ENCODE measurements at regions not wholly inside any gene's neighbourhood (a gene's known extent, or its start where the extent isn't known, plus 50 kb on each side); places are given as distances from the start of the nearest gene placed in this dataset.

DNA sequence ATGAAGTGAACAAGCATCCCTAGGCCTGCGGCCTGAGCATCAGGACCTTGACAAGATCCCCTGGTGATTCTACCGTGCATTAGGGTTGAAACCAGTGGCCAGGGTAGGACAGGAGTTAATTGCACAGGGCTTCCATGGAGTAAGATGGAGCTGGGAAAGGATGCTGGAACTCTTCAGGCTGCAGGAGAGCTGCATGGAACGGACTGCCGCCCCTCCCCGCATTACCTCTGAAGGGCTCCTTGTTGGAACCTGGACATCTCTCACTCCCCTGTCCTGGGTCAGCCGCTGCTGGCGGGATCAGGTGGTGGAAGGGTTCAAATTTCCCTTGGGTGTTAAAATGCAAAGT is 156.6 kb upstream of the ID2 start:
- peak overlapping the region; percentile 52 for H3K4me2 ChIP-seq (ENCODE audit: low read length)
- no peaks in the 10 kb centered on the region for H3K27me3 ChIP-seq (ENCODE audit: control insufficient read depth, low read length)
- no peaks in the 10 kb centered on the region for H3K9me3 ChIP-seq (ENCODE audit: control insufficient read depth, insufficient read depth, low read length)
- peaks cover 84% of the 10 kb centered on the region for H3K4me1 ChIP-seq (ENCODE audit: control insufficient read depth, low read length)
- H3F3A ChIP-seq (ENCODE audit: control insufficient read depth, insufficient read depth), result 0 out of 2 replicates have a peak, but pooled peaks cover 11% of the 10 kb centered on the region
- no peaks in the 10 kb centered on the region for H3K9me2 ChIP-seq (replicated peaks; ENCODE audit: control insufficient read depth, low read length)
- TF ChIP-seq CTCF (IDR thresholded peaks at IDR 0.05; ENCODE audit: low read depth, low read length, poor library complexity, severe bottlenecking), result no peak
- no peak for TF ChIP-seq EZH2phosphoT487 (IDR thresholded peaks at IDR 0.05; ENCODE audit: borderline replicate concordance, low read length)
- H3K79me2 ChIP-seq (ENCODE audit: control insufficient read depth, low read length), result no peaks in the 10 kb centered on the region
- H3K4me3 ChIP-seq (ENCODE audit: low read length), result peak overlapping the region; percentile 29
- H4K20me1 ChIP-seq (ENCODE audit: control insufficient read depth, insufficient read depth, low read depth, low read length), result no peaks in the 10 kb centered on the region
- H3K27ac ChIP-seq (ENCODE audit: low read depth, low read length), result peak overlapping the region; percentile 51
- no peaks in the 10 kb centered on the region for H3K36me3 ChIP-seq (ENCODE audit: control insufficient read depth, low read length)

DNA sequence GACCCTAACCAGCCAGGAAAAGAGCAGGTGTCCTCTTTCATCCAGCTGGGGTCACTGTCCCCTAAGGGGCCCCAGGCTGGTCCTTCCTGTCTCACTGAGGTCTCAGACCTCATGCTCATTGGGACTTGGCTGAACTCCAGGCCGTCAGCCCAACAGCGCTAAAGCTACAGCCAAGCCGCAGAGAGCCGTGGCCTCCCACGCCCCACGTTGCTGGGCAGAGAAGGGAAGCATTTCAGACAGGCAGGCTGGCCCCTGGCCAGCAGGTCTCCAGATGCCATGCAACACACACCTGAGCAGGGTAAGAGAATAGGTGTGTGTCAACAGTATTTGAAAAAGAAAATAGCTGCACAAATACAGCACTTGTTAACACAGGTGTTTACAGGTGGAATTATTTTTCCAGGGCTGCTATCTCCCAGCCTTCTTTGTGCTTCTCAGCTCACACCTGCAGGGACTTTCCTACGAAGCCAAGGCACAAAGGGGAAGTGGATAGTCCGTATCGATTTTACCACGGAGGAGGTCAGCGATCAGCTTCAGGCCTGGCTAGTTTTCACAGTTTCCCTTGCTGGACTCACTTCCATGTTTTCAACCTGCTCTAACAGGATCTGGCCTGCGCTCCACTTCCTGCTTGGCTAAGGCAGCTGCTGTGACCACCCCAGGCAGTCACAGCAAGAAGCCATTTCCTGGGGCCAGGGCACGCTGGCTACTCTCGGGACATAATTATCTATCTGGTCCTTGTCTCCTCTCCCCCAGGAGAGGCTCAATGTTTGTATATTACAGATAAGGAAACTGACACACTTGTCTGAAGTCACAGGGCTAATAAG is 156.1 kb upstream of the ID2 start:
- H3K9me2 ChIP-seq (replicated peaks; ENCODE audit: control insufficient read depth, low read length), result no peaks in the 10 kb centered on the region
- no peaks in the 10 kb centered on the region for H3K36me3 ChIP-seq (ENCODE audit: control insufficient read depth, low read length)
- peak overlapping the region; percentile 51 for H3K27ac ChIP-seq (ENCODE audit: low read depth, low read length)
- H3K79me2 ChIP-seq (ENCODE audit: control insufficient read depth, low read length), result no peaks in the 10 kb centered on the region
- H4K20me1 ChIP-seq (ENCODE audit: control insufficient read depth, insufficient read depth, low read depth, low read length), result no peaks in the 10 kb centered on the region
- TF ChIP-seq EZH2phosphoT487 (IDR thresholded peaks at IDR 0.05; ENCODE audit: borderline replicate concordance, low read length) (no peak), CTCF (IDR thresholded peaks at IDR 0.05; ENCODE audit: low read depth, low read length, poor library complexity, severe bottlenecking) (peak; percentile 53)
- H3K4me1 ChIP-seq (ENCODE audit: control insufficient read depth, low read length), result peaks cover 78% of the 10 kb centered on the region
- H3K9me3 ChIP-seq (ENCODE audit: control insufficient read depth, insufficient read depth, low read length), result no peaks in the 10 kb centered on the region
- H3K4me3 ChIP-seq (ENCODE audit: low read length), result peak overlapping the region; percentile 29
- H3K4me2 ChIP-seq (ENCODE audit: low read length), result peak overlapping the region; percentile 52
- no peaks in the 10 kb centered on the region for H3K27me3 ChIP-seq (ENCODE audit: control insufficient read depth, low read length)
- 0 out of 2 replicates have a peak, but pooled peaks cover 11% of the 10 kb centered on the region for H3F3A ChIP-seq (ENCODE audit: control insufficient read depth, insufficient read depth)

DNA sequence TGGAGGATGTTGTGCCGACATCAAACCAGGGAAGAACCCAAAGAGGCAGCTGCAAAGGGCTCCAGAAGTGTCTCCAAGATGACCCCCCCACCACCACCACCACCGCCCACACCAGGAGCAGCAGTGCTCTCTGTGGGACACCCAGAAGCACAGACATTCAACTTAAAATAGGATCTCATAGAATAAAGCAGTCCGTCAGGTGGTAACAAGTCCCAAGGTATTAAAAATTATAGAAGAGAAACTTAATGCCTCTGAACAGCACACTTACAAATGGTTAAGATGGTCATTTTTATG is 155.5 kb upstream of the ID2 start:
- Histone ChIP-seq H3K4me3 (ENCODE audit: low read length) (peak overlapping the region; percentile 29), H3K9me3 (ENCODE audit: control insufficient read depth, insufficient read depth, low read length) (peaks cover 4% of the 10 kb centered on the region), H3K27me3 (ENCODE audit: control insufficient read depth, low read length) (no peaks in the 10 kb centered on the region), H3K4me2 (ENCODE audit: low read length) (peak overlapping the region; percentile 52), H3K4me1 (ENCODE audit: control insufficient read depth, low read length) (peaks cover 73% of the 10 kb centered on the region), H3F3A (ENCODE audit: control insufficient read depth, insufficient read depth) (0 out of 2 replicates have a peak, but pooled peaks cover 11% of the 10 kb centered on the region), H4K20me1 (ENCODE audit: control insufficient read depth, insufficient read depth, low read depth, low read length) (no peaks in the 10 kb centered on the region), H3K79me2 (ENCODE audit: control insufficient read depth, low read length) (no peaks in the 10 kb centered on the region), H3K36me3 (ENCODE audit: control insufficient read depth, low read length) (no peaks in the 10 kb centered on the region), H3K9me2 (replicated peaks; ENCODE audit: control insufficient read depth, low read length) (no peaks in the 10 kb centered on the region), H3K27ac (ENCODE audit: low read depth, low read length) (peak overlapping the region; percentile 51)
- TF ChIP-seq EZH2phosphoT487 (IDR thresholded peaks at IDR 0.05; ENCODE audit: borderline replicate concordance, low read length) (no peak), CTCF (IDR thresholded peaks at IDR 0.05; ENCODE audit: low read depth, low read length, poor library complexity, severe bottlenecking) (no peak)

Data from DOHH2 (cell line).